Lung microvascular endothelial cell (primary cell): ENCODE measurements at regions not wholly inside any gene's neighbourhood (a gene's known extent, or its start where the extent isn't known, plus 50 kb on each side); places are given as distances from the start of the nearest gene placed in this dataset.

Experiments
- DNase-seq, 2 donors: peaks; one replicate each; pipeline versions ENCODE4 v3.0.0 to v3.0.0-alpha.2; 2010; ENCODE audit warnings: low read depth in 2 of 2

DNA sequence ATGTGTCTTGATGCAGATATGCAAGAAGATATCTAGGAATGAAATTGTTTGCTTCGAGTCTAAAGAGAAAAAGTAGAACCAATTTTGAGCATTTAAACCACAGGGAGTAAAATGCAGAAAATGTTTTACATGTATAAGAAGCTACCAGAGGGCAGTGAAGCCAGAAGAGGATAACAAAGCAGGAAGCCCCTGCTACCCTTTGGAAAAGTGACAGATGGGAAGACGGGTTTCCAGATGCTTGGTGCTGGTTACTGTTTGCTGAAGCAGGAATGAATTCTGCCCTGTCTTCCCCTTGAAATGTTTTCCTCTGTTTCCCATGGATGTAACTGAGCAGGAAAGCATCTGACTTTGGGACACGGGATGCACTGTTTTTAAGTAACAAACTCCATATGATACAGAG, 822.2 kb downstream of the MRPL39 start:
- no peak for DNase-seq

DNA sequence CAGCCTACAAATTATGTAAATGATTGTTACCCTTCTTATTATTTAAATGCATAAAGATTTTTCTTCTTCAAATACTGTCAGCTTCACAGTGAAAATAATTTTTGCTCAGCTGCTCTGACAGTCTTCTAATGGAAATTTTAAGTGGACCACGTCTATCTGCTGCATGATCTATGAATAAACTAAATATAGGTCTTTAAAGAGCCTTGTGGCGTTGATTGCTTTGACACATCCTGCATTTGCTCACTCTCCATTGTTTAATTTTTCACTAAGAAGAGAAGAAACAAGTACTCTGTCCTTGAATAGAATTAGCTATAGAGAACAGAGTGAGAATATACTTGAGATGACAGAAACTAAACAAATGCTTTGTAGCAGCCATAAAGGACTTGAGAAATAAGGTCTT, 826.1 kb downstream of the MRPL39 start:
- no peak for DNase-seq

DNA sequence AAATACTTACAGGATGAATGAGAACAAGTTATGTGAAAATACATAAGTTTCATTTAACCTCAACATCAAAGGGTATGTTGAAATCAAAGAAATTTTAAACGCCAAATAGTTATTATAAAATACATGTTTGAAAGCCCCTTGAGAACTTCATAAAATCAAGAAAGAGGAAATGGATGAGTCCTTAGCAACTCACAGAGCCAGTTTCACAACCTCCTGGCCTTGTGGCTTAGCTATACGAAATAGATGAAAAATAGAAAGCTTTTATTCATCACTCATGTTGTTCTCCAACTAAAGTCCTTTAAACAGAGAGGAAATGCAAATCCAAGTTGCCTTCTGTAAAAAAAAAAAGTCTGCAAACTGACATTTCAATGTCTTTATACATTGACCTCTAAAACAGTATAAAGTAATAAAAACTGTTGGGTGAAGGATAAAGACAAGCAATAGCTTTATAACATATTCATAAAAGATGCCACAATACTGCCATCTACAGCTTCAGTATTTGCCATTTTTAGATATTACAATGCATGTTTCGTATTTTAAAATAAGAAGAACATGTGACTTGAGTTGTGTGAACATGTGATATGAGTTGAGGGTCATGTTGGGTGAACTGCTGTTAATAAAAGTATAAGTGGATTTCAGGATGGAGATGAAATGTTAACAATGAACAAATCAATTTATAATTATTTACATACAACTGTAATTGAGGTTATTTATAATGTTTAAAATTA, 847.8 kb downstream of the MRPL39 start:
- DNase-seq = no peak

DNA sequence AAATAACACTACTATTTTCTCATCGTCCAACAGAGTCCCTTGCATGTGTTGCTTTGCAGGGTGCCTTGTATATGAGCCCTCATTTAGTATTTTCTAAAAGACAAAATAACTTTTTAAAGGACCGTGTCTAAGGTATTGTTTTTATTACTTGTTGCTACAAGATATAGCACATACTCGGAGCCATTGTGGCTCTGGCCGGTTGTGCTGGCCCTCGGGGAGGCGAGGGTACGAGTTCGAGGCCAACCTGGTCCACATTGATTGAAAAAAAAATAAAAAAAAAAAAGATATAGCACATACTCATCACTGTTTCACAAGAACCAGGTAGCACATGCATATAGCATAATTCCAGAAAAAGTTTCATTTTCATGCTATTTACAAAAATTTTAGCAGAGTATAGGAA, 869.2 kb downstream of the MRPL39 start:
- no peak for DNase-seq

DNA sequence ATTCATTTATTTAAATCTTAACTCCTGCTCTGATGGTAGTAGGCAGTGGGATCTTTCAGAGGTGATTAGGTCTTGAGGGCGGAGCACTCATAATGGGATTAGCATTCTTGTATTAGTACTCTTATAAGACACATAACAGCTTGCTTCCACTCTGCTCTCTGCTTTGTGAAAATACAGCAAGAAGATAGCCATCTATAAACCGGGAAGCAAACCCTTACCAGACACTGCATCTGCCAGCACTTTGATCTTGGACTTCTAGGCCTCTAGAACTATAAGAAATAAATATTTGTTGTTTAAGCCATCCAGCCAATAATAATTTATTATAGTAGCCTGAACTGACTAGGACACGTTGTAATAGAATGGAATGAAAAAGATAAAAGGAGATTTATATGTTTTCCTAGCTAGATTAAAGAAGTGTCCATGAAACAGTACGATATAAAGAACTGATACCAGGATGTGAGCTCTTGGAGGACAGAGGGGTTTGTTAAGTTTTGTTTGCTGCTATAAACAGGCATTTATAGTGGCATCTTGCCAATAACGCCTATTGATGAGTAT, 869.9 kb downstream of the MRPL39 start:
- DNase-seq = no peak

DNA sequence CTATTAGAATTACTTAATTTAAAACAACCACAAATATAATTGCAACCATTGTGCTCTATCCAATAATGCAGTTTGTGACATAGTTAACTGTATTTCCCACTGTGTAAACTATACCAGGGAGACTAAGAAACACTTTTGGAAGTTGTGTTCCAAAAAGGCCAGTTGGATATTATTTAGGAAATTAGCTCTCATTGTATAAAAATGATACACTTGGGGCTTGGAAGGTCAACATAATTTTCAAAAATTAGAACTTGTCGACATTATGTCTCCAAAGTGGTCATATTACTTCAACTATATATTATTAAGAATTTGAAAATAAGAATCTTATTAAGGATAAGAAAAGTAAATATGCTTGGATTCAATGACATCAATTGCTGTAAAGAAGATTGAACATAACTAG, 876.6 kb downstream of the MRPL39 start:
- no peak for DNase-seq

DNA sequence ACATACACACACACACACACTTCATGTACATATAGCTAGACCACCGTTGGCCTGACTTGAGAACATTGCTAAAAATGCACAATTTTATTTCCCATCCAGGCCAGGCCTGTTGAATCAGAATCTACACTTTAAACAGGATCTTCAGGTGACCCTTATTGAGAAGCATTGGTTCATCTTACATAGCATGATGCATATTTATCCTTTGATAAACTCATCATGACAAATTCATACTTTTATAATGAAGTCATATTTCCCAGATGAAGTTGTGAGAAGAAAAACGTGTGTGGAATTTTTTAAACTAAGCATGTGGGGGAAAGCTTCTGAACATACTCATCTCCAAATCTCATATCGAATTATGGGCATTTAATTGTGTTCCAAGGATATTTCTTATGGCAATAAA, 877.7 kb downstream of the MRPL39 start:
- DNase-seq = no peak

DNA sequence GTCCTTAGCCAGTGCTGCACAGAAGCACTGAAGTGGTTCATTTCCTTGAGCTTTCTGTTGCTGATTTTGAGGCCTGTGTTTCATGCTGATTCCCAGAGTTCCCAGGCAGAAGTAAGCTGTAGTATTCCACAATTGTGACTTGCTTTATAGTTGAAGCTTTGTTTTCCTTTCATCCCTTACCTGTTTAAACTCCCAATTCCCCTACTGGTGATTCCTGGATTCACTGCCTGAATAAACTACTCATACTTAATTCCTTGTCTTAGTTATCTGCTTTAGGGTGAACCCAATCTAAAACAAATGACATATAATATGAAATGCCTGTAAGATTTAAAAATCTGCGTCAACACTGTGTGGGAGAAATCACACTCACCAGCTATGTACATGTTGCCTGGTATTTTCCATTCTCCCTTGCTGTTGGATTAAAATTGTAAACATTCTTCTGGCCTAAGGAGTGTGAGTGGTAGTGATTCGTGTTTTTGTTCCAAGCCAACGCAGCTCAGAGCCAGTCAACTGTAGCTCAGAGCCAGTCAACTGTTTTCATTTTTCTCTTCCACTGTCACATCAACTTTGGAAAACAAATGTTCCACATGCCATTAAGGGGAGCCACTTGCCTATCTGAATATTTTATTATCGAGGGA, 879.4 kb downstream of the MRPL39 start:
- no peak for DNase-seq

DNA sequence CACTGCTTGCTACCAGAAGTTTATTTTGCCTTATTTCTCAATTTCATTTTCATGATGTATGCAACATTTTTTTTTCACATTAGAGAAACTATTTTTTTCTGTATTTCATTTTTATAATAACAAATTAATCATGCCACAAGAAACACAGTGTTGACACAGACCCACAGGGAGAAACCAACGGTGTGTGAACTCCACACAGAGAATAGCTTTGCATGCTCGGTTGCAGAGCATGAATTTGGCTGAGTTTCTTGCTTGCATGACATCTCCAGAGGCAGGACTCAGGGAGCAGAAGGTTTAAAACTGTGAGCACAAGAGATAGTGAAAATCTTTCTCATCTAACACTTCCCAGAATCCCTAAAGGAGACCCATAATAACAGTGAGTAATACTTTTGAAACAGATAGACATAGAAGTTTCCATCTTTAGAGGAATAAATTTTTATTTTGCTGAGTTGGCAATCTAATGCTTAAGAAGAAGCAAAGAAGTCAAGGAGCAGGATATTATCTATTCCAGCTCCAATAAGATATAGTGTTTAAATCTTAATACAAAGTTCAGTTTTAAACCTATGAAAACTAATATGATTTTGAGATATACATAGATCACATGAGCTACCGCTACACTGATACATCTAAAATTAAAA, 890.9 kb downstream of the MRPL39 start:
- no peak for DNase-seq

DNA sequence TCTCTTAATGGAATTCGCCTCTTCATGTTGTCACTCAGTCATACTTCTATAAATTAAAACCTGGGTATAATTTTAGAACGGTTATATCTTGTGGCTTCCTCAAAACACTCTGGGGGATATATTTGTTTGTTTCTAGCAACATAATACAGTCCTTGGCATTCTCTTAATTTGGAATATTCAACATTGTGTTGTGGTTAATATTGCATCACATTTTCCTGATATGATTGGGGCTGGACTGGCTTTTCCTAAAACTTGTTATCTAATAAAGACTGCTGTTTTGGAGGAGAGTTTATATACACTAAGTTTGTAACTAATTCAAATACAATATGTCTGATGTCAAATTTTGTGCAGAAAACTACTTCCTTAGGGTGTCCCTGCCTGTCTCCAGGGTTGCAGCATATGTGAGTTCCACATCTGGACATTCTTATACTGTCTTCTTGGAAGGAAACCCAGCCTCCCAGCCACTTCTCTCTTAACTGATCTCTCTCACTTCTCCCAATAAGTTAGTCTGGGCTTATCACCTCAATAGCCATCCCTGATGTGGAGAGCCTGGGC, 892.6 kb downstream of the MRPL39 start:
- DNase-seq = no peak

DNA sequence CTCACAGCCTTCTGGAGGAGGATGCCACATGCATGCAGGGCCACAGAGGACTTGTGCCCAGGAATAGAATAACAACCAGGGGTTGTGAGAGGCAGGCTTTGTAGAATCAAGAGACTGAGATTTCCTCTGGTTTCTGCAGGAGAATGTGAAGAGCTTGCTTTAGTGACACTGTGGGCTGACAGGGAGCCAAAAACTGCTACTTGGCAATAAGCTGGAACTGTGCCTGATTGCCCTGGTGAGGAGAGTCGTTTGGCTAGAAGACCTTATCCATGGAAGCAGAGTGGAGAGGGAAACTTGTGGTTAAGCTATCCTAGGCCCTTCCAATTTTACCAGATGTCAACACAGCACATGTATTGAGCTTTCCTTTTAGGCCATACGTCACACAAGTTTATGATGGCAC, 902.1 kb downstream of the MRPL39 start:
- DNase-seq = no peak

DNA sequence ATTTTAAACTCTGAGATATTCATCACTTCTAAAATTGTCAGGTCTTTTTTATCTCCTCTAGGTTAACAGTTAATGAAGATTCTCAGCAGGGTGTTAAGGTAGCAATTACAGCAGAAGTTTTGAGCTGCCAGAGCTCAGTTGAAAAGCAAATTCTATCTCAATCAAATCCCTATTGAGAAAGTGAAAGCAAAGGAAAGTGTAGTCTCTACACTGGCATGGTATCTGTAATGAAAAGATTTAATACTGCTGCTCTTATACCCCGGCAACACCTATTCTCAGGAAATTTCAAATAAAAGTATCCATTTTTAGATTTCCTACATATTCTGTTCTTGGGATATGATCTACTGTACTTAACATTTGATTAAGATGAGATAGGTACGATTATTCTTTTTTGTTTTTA, 913.5 kb downstream of the MRPL39 start:
- no peak for DNase-seq

DNA sequence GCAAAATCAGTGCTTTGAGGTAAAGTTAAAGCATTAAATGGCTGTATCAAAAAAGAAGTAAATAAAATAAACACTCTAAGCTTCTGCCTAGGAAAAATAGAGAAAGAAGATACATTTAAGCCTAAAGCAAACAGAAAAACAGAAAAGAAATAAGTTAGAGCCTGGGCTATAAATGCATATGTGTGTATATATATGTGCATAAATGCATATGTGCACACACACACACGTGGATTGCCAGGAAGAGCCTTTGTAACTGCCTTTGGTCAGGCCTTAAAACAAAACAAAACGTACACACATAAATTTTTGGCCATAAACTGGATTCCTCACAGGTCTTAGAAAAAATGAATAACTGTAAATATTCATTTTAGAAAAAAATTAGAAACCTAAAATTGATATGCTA, 925.8 kb downstream of the MRPL39 start:
- DNase-seq = no peak

DNA sequence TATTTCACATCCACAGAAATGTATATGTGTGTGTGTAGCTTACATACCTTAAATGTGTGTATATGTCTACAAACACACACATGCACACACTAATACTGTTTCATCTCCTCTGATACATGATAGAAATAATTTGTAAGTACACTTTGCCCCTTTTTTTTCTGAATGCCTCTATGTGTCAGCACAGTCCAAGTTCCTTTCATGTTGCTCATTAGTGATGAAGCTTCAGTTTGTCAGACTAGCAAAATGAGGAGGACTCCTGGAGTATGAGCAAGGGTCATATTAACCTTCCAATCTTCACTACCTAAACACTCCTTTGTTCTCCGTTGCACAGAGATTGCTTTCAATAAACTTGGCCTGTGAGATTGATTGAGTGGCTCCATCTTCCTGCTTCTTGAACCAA, 935.4 kb downstream of the MRPL39 start:
- DNase-seq = no peak

DNA sequence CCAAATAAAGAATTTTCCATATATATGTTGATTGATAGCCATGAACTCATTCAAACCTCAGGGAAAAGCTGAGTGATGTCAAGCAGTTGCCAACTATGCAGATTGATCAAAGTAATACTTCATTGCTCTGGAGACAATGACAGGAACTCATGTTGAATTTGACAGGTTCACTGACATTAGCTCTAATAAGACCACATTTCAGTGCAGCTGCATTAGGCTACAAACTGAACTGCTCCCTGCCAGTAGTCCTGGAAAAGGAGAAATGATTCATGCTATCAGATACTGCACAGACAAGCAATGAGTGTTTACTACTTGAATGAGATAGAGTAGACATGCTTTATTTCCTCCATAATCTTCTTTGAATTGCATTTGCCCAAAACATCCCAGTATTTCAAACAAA, 948.4 kb downstream of the MRPL39 start:
- no peak for DNase-seq

DNA sequence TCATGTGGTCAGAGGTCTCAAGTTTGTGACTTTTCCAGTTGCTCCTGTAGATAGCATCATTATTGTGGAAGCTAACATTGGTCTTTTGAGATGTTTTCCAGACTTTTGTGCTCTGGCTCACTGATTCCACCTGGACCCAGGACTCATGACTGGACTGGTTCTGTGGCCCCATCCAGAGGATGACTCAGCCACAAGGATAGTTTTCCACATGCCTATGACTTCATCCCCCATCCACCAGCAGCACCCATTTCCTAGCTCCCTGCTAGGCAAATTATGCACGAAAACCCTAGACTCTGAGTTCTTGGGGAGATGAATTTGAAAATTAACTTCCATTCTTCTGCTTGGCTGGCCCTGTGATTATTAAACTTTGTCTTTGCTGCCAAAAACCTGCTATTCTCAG, 949.3 kb downstream of the MRPL39 start:
- DNase-seq = no peak

DNA sequence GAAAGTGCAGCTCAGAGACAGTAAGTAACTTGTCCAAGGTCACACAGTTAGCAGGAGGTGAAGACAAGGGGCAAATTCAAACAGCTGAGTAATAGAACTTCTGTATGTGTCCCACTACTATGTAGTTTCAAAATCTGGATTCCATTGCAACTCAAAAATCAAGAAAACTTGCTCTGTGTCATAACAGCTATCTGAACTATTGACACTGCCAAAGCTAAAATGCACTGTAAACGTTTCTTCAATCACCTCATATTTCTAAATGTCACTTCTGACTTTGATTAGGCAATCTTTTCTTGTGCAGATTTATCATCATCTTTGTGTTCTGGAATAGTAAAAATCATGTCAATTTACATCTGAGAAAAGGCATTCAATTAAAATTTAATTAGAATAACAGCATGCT, 957.6 kb downstream of the MRPL39 start:
- DNase-seq = no peak

DNA sequence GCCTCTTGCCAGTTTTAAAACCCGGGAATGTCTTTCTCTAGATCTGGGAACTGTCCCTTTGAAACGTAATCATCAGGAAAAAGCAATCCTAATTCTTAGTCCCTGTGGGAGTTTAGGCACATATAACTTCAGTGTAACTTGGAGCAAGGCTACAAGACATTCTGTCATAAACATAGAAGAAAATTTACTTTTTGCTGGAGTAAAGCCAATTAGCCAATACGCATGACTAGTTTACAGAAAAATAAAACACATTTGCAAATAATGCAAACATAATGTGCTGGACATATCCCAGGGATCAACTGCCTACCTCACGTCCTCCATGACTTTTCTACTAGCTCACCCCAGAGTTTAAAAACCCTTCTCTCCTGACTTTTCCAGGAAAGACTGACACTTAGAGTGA, 970.6 kb downstream of the MRPL39 start:
- no peak for DNase-seq

DNA sequence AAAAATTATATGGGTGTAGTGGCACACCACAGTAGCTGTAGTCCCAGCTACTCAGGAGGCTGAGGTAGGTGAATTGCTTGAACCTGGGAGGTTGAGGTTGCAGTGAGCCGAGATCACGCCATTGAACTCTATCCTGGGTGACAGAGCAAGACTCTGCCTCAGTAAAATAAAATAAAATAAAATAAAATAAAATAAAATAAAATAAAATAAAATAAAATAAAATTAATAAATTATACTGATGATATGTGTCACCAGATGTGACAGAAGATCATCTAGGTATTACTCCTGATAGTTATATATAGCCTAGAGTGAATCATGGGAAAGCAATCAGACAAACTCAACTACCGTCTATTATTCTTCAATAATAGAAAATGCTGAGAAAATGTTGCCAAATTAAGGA, 972.5 kb downstream of the MRPL39 start:
- DNase-seq = no peak

DNA sequence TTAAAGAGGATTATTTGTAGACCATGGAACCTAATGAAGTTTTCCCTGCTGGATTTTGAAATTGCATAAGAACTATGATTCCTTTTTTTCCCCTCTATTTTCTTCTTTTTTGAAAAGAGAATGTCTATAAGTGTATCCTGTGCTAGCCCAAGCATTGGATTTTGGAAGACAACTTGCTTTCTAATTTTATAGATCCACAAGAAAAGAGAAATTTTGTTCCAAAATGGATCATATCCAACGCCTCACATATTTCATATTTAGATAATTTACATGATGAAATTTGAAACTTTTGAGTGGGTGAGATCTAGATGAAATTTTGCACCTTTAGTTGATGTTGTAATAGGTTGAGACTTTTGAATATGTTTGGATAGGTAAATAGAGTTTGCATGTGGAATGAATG, 978.7 kb downstream of the MRPL39 start:
- no peak for DNase-seq

DNA sequence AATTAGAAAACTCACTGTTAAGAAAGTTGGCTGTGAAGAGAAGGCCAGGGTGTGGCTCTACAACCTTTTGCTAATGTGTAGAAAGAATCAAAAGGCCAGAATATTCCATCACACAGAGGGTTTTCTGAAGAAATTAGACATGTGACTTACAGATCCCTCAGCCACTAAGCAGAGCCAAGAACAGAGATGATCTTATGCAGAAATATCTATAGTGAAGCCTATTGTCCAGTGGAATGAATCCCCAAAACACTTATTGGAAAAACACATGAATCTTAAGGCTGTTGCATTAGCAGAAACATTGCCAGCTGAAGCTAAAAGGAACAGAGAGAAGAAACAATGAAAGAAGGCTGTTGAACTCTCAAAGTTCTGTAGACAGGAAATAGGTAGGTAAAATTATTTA, 979.2 kb downstream of the MRPL39 start:
- DNase-seq = no peak

DNA sequence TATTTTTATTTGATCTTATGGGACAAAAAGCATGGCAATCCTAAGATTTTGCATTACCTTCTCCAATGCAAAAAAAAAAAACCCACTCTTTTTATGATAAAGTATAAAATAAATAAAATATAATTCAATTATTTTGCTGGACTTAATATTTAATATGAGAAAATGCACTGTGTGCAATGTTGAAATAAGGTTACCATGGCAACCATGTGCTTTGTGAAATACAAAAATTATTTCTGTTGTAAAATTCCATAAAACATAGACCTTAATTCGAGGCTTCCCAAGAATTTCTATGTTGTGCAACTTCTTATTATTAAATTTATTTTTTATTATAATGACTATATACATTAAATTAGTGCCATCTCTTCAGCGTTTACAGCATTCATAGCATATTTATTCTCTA, 989.5 kb downstream of the MRPL39 start:
- DNase-seq = no peak

DNA sequence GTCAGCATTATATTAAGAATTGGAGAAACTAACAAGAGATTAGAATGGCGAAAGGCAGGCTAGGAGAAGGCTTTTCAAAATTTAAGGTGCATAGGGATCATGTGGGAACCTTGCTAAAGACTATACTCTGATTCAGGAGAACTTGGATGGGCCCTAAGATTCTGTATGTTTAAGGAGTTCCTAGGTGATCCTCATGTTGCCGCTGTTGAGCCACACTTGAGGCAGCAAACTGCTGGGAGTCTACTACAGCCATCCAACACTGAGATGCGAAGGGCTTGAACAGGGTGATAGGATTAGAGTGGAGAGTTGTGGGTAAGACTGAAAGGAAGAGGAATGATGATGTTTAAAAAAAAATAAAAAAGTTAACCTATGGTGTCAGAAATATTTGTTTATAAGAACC, 1013.2 kb downstream of the MRPL39 start:
- no peak for DNase-seq
